Thyroid gland (tissue), 4 donors: ENCODE measurements at regions not wholly inside any gene's neighbourhood (a gene's known extent, or its start where the extent isn't known, plus 50 kb on each side); places are given as distances from the start of the nearest gene placed in this dataset.

ENCODE experiments used
- CTCF ChIP-seq, 6 experiments: fragments of 200-600 bp in 3 of 6; fragments of 450-650 bp in 3 of 6; sonication (generic) in 3 of 6; IDR thresholded peaks; one replicate each; pipeline ENCODE4 v1.5.1; 2016 to 2019; ENCODE audit warnings: antibody characterized with exemption in 6 of 6, mild to moderate bottlenecking in 2 of 6, inconsistent platforms in 1 of 6, moderate library complexity in 1 of 6
- POLR2A ChIP-seq, 2 donors: fragments of 450-650 bp; IDR thresholded peaks; one replicate each; pipeline ENCODE4 v1.6.1; 2017; ENCODE audit warnings: antibody characterized with exemption in 2 of 2, mild to moderate bottlenecking in 2 of 2, moderate library complexity in 1 of 2

DNA sequence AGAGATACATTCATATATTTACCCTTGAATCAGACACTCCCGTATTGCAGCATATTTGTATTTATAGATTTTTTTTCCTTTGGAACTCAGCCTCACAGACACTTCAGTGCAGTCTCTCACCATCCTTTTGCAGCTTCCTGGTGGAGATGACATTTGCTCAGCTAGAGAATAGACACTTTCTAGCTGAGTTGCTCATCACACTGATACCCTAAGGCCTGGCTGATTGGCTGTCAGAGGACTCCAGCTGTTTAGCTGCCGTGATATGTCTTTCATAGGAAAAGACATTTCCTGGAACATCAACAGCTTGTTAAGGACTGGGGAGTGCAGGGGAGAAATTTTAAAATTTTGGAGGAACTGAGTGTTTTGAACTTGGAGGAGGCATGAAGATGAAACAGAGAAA lies 429.6 kb downstream of the SMARCA1 start:
- TF ChIP-seq CTCF (IDR thresholded peaks at IDR 0.05) (no peak), POLR2A (IDR thresholded peaks at IDR 0.05) (no peak)
